ENCODE measurements at regions not wholly inside any gene's neighbourhood (a gene's known extent, or its start where the extent isn't known, plus 50 kb on each side); places are given as distances from the start of the nearest gene placed in this dataset.

- TF ChIP-seq CTCF (IDR thresholded peaks at IDR 0.05) (no peak), POLR2AphosphoS5 (IDR thresholded peaks at IDR 0.05; ENCODE audit: low read depth, low read length) (no peak), REST (IDR thresholded peaks at IDR 0.05; ENCODE audit: insufficient read depth in 1 of 2, low read depth in 2 of 2, low read length in 1 of 2) (no peak), TCF7L2 (IDR thresholded peaks at IDR 0.05; ENCODE audit: low read depth, low read length) (no peak), SIN3A (IDR thresholded peaks at IDR 0.05; ENCODE audit: borderline replicate concordance, insufficient read depth, low read depth, low read length) (no peak)
Observed at GRCh38 chr13:33537676-33538075, 252.1 kb upstream of the STARD13 start.

All from Panc1 (cell line).